Activated CD8-positive, alpha-beta T cell treated with anti-CD3 and anti-CD28 coated beads, Interleukin-2, amount 10 ng/mL, durations not matched to agents 7 days and 5 days (primary cell): ENCODE measurements at regions not wholly inside any gene's neighbourhood (a gene's known extent, or its start where the extent isn't known, plus 50 kb on each side); places are given as distances from the start of the nearest gene placed in this dataset.

Experiments used
- ATAC-seq: fragments of 150-1000 bp; cut with Tn5 transposase; one replicate; pipeline ENCODE4 v1.10.0; 2021; ENCODE audit warnings: moderate library complexity
- CTCF ChIA-PET: fragments of 350-600 bp; sonication (Branson Sonifier 250); formaldehyde crosslinking; loops from one replicate; lab custom pipeline; 2021; ENCODE audit warnings: antibody characterized with exemption; lab: Charles Lee
- POLR2A ChIA-PET: fragments of 350-600 bp; sonication (Branson Sonifier 250); formaldehyde crosslinking; loops from one replicate; lab custom pipeline; 2021; ENCODE audit warnings: antibody characterized with exemption; lab: Charles Lee
- DNase-seq: peaks from one replicate; pipeline ENCODE4 v3.0.0-alpha.2; 2020
- H3K27ac Mint-ChIP-seq: one replicate; pipeline ENCODE4 v1.8.0; 2021; ENCODE audit warnings: mild to moderate bottlenecking, mixed read lengths
- H3K27me3 Mint-ChIP-seq: one replicate; pipeline ENCODE4 v1.8.0; 2021; ENCODE audit warnings: low read depth, mixed read lengths
- H3K36me3 Mint-ChIP-seq: one replicate; pipeline ENCODE4 v1.8.0; 2021; ENCODE audit warnings: low read depth, mixed read lengths
- H3K4me1 Mint-ChIP-seq: one replicate; pipeline ENCODE4 v1.8.0; 2021; ENCODE audit warnings: low read depth, mixed read lengths
- H3K4me3 Mint-ChIP-seq: one replicate; pipeline ENCODE4 v1.8.0; 2021; ENCODE audit warnings: mild to moderate bottlenecking, mixed read lengths
- H3K9me3 Mint-ChIP-seq: one replicate; pipeline ENCODE4 v1.8.0; 2022; ENCODE audit warnings: mixed read lengths; ENCODE audit not compliant: insufficient read depth

DNA sequence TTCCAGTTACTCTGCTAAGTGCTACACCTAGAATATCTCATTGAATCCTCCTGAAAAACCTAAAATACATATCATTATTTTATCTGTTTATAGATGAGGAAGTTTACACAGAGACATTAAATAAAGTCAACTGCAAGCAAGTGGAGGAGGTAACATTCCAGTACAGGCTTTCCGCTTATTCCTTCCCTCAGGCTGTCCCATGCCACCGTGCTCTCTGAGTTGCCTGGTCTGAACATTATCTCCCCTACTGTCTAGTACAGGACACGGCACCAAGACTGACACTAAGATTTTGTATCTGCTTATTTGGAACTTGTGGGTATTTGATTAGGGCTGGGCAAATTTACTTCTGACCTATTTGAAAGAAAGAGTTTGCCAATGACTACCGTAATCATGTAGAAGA, 172.4 kb upstream of the STK32A start:
- ChIA-PET CTCF (no interaction called here), POLR2A (no interaction called here)
- no peaks in the 10 kb centered on the region for H3K27me3 Mint-ChIP-seq
- no peak for DNase-seq
- no peak overlapping the region for H3K4me3 Mint-ChIP-seq
- H3K27ac Mint-ChIP-seq, result no peak overlapping the region
- no peak for ATAC-seq
- H3K36me3 Mint-ChIP-seq, result no peaks in the 10 kb centered on the region
- H3K9me3 Mint-ChIP-seq, result no peaks in the 10 kb centered on the region
- peaks cover 7% of the 10 kb centered on the region for H3K4me1 Mint-ChIP-seq

DNA sequence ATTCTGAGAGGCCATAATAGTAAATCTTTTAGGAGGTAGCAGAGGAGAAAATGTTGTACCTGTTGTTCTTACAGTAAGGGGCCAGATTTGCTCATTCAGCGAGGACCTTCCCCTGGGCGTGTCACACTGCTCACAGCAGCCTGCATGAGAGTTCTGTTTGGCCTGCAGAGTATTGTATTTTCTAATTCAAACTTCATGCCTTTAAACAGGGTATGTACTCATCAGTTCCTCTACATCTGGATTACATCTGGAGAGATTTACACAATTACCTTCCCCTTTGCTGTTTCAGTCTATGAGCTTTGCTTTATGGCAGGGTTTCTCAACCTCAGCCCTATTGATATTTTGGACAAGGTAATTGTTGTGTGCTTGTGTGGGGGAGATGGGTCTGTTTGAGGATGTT, 170.9 kb upstream of the STK32A start:
- Mint-ChIP-seq H3K4me3 (no peak overlapping the region), H3K27me3 (no peaks in the 10 kb centered on the region), H3K4me1 (peaks cover 7% of the 10 kb centered on the region), H3K27ac (no peak overlapping the region), H3K9me3 (no peaks in the 10 kb centered on the region), H3K36me3 (no peaks in the 10 kb centered on the region)
- POLR2A ChIA-PET, result no interaction called here
- CTCF ChIA-PET, result no interaction called here
- no peak for ATAC-seq
- DNase-seq, result no peak

DNA sequence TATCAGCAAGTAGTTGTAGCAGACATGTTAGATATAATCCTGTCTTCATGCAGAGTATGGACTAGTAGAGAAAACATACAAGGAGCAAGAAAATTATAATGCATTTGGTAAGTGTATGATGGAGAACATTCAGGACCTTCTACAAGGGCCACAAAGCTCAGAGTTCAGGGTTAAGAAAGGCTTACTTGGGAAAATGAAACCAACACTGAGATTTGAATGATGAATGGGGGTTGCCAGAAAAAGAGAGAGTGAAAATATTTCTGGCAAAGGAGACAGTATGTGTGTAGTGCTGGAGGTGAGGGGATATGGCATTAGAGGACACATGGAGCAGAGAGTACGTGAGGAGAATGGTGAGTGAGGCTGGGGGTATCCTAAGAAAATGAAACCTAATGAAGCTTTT, 169.8 kb upstream of the STK32A start:
- peaks cover 7% of the 10 kb centered on the region for H3K4me1 Mint-ChIP-seq
- no peak for DNase-seq
- H3K9me3 Mint-ChIP-seq, result no peaks in the 10 kb centered on the region
- H3K27me3 Mint-ChIP-seq, result no peaks in the 10 kb centered on the region
- CTCF ChIA-PET, result interaction anchor here (0.7 kb wide), 1 partner anchor 124 kb away, joined by 3 read pairs; no protein-coding TSS in a partner anchor
- H3K27ac Mint-ChIP-seq, result peak overlapping the region; percentile 33
- no peaks in the 10 kb centered on the region for H3K36me3 Mint-ChIP-seq
- no peak for ATAC-seq
- POLR2A ChIA-PET, result no interaction called here
- peak overlapping the region; percentile 17 for H3K4me3 Mint-ChIP-seq

DNA sequence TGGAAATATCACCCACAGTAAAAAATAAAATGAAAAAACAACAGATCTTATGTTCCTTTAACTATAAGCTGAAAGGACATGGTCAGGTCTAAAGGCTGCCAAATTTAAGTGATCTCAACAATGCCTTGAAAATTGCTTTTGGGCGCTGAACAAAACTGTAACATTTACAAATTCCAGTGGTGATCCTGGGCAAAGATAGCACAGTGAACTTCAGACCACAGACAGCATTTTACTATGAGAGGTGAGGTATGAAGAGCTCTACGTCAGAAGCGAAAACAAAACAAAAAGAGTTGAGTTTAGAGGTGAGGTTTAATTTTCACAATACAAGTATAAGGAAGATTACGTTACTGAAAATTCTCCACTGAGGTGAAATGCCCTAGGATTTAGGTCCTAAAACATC, 165.8 kb upstream of the STK32A start:
- no peaks in the 10 kb centered on the region for H3K36me3 Mint-ChIP-seq
- CTCF ChIA-PET, result no interaction called here
- H3K9me3 Mint-ChIP-seq, result no peaks in the 10 kb centered on the region
- no peak for ATAC-seq
- H3K27me3 Mint-ChIP-seq, result no peaks in the 10 kb centered on the region
- no peak for DNase-seq
- peaks cover 7% of the 10 kb centered on the region for H3K4me1 Mint-ChIP-seq
- H3K27ac Mint-ChIP-seq, result no peak overlapping the region
- POLR2A ChIA-PET, result no interaction called here
- no peak overlapping the region for H3K4me3 Mint-ChIP-seq

DNA sequence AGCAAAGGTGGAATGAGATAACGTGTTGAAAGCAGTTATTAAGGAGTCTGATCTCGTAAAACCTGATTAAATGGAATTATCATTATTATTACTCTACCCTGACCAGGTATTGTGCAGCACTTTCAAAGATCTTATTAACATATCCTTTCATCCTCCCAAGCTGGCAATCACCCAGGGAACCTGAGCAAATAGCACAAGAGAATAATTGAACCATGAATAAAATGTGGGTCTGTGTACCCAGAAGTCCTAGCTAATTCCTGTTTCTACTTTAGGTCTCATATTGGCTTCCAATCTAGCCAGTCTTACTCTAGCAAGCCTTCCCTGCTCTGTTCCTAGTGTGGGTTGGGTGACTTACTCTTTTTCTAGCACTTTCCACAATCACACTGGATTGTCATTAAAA, 162.2 kb upstream of the STK32A start:
- Mint-ChIP-seq H3K9me3 (no peaks in the 10 kb centered on the region), H3K27me3 (no peaks in the 10 kb centered on the region), H3K4me3 (no peak overlapping the region), H3K4me1 (no peaks in the 10 kb centered on the region), H3K36me3 (no peaks in the 10 kb centered on the region), H3K27ac (no peak overlapping the region)
- DNase-seq (no peak), ATAC-seq (no peak)
- POLR2A ChIA-PET, result no interaction called here
- CTCF ChIA-PET, result interaction anchor here (1.5 kb wide), 1 partner anchor 539 kb away, joined by 3 read pairs; no protein-coding TSS in a partner anchor

DNA sequence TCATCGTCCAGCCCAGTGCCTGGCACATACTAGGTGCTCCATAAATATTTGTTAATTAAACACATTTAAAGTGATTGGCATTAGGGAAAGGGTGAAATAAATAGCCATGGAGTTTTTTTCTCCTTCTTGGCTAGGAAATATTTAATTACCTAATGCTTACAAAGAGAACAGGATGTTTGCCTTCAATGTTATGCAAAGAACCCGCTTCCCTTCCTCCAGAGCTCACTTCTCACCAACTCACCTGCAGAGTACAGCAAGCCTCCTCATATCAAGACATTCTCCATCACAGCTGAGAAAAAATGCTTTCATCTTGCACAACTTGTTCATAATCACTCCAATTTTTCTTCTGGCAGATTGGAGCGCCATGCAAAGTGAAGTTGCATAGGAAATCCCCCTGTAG, 161.7 kb upstream of the STK32A start:
- DNase-seq (no peak), ATAC-seq (no peak)
- POLR2A ChIA-PET, result no interaction called here
- no peaks in the 10 kb centered on the region for H3K27me3 Mint-ChIP-seq
- no peaks in the 10 kb centered on the region for H3K4me1 Mint-ChIP-seq
- H3K36me3 Mint-ChIP-seq, result no peaks in the 10 kb centered on the region
- H3K4me3 Mint-ChIP-seq, result no peak overlapping the region
- H3K9me3 Mint-ChIP-seq, result no peaks in the 10 kb centered on the region
- no peak overlapping the region for H3K27ac Mint-ChIP-seq
- CTCF ChIA-PET, result interaction anchor here (1.5 kb wide), 1 partner anchor 539 kb away, joined by 3 read pairs; no protein-coding TSS in a partner anchor

DNA sequence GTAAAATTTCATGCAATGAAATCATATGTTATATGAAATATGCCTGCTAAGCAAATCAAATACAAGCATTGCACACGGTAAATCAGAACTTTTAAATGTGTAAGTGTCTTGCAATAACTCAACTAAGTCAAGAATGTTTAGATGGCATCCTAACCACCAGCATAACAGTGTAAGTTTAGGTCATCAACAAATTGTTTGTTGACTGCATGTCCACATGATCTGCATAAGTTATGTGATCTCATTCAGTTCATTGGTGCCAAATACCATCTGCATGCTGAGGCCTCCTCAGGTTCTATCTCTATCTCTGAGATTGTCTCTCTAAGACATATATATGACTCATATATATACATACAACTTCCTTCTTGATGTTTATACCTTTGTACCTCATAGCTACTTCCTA, 159.6 kb upstream of the STK32A start:
- no peak overlapping the region for H3K27ac Mint-ChIP-seq
- ChIA-PET POLR2A (no interaction called here), CTCF (interaction anchor here (1.6 kb wide), 1 partner anchor 113 kb away, joined by 4 read pairs; no protein-coding TSS in a partner anchor)
- no peak overlapping the region for H3K4me3 Mint-ChIP-seq
- no peaks in the 10 kb centered on the region for H3K4me1 Mint-ChIP-seq
- H3K36me3 Mint-ChIP-seq, result no peaks in the 10 kb centered on the region
- H3K27me3 Mint-ChIP-seq, result no peaks in the 10 kb centered on the region
- H3K9me3 Mint-ChIP-seq, result no peaks in the 10 kb centered on the region
- ATAC-seq (no peak), DNase-seq (no peak)

DNA sequence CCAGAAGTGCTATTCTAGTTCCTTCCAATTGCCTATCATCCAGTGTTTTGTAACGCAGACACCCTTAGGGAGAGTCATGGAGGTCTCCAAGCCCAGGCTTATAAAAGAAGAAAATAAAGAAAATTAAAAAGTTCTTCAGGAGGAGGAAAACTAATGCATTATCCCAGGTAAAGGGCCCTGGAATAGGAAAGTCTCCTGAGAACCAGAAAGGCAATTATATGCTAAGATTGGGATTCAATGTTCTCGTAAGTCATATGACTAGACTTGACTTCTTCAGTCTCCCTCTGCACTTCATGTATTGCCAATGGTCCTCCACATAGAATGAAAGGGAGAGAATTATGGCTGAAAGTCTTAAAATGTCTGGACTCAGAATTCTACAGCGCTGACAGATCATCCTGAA, 154.4 kb upstream of the STK32A start:
- H3K27me3 Mint-ChIP-seq, result no peaks in the 10 kb centered on the region
- H3K9me3 Mint-ChIP-seq, result no peaks in the 10 kb centered on the region
- ChIA-PET CTCF (no interaction called here), POLR2A (no interaction called here)
- ATAC-seq (no peak), DNase-seq (no peak)
- H3K4me3 Mint-ChIP-seq, result no peak overlapping the region
- no peaks in the 10 kb centered on the region for H3K4me1 Mint-ChIP-seq
- no peaks in the 10 kb centered on the region for H3K36me3 Mint-ChIP-seq
- no peak overlapping the region for H3K27ac Mint-ChIP-seq

DNA sequence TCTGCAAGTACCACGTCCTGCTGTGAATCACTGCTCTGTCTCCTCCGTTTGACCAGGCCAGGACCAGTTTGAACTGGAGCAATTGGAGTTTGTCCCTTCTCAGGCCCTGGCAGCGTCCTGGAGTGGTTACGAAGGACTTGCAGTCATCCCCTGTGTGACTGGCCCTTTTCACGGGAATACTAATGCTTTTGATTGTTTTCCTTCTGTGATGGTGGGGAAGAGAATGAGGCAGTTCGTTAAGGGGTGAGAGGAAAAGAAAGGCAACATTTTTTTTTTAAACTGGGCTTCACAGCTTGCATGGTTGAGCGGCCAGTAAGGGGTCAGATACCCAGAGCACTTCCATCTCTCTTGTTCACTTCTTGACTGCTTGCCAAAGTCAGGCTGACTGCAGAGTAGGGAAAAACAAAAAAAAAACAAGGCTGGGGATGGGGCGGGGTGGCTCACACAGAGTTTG, 153.5 kb upstream of the STK32A start:
- no peak for ATAC-seq
- ChIA-PET POLR2A (no interaction called here), CTCF (no interaction called here)
- Mint-ChIP-seq H3K27me3 (no peaks in the 10 kb centered on the region), H3K27ac (no peak overlapping the region), H3K36me3 (no peaks in the 10 kb centered on the region), H3K4me1 (no peaks in the 10 kb centered on the region), H3K9me3 (no peaks in the 10 kb centered on the region), H3K4me3 (no peak overlapping the region)
- no peak for DNase-seq

DNA sequence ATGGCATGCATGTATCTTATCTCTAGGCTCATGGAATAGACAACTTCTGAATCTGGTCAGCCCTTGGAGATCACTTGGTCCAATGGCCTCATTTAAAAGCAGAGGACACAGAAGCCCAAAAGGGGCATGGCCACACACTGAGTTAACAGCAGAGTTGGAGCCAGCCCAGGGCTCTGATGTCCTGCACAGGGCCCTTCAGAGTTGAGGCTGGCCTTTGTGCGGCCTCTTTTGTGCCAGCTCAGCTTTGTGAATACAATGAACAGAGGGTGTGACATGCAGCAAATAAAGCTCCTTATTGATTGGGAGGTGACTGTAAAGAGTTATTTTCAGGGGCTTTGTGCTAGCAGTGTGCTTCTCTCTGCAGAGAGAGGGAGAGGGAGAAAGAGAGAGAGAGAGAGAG, 150.1 kb upstream of the STK32A start:
- DNase-seq (no peak), ATAC-seq (no peak)
- no peak overlapping the region for H3K4me3 Mint-ChIP-seq
- H3K36me3 Mint-ChIP-seq, result no peaks in the 10 kb centered on the region
- ChIA-PET POLR2A (no interaction called here), CTCF (no interaction called here)
- H3K27me3 Mint-ChIP-seq, result no peaks in the 10 kb centered on the region
- H3K4me1 Mint-ChIP-seq, result no peaks in the 10 kb centered on the region
- H3K9me3 Mint-ChIP-seq, result no peaks in the 10 kb centered on the region
- no peak overlapping the region for H3K27ac Mint-ChIP-seq

DNA sequence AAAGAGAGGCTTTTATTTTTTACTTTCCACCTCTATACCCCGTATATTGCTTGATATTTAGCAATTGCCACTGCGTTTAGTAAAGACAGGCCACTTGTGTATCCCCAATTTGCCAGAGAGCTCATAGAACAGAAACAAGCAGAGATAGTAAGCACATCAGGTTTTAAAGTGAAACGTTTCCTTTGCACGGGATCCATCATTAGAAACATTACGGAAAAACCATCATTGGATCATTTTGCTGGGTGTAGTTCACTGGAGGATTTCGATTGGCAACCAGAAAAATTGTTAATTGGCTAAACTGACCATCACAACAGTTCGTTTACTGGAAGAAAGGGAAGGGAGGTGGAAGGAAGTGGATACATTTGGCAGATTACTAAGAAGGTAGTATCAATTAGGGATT, 149.4 kb upstream of the STK32A start:
- CTCF ChIA-PET, result no interaction called here
- POLR2A ChIA-PET, result no interaction called here

DNA sequence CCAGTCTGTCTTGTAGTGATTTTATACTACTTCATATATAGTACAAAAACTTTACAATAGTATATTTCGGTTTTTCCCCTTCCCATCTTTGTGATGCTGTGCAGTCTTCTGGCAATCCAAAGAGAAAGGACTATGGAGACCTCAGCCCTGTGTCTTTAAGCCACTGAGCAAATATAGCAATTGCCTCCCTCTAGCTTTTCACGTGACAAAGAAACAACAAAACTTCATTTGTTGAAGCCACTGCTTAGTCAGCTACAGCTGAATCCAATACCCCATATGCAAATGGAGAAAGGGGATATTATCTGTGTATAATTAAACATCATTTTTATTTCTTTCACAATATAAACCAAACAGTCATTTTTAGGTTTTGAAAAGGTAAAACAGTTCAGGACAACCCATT, 142.8 kb upstream of the STK32A start:
- Mint-ChIP-seq H3K4me3 (no peak overlapping the region), H3K9me3 (no peaks in the 10 kb centered on the region), H3K27me3 (peaks cover 5% of the 10 kb centered on the region), H3K4me1 (no peaks in the 10 kb centered on the region), H3K36me3 (no peaks in the 10 kb centered on the region), H3K27ac (no peak overlapping the region)
- POLR2A ChIA-PET, result no interaction called here
- ATAC-seq, result no peak
- CTCF ChIA-PET, result no interaction called here
- no peak for DNase-seq

More for the DNA sequence above, 149.4 kb upstream of the STK32A start:
- no peaks in the 10 kb centered on the region for H3K36me3 Mint-ChIP-seq
- H3K9me3 Mint-ChIP-seq, result no peaks in the 10 kb centered on the region
- ATAC-seq (no peak), DNase-seq (no peak)
- no peaks in the 10 kb centered on the region for H3K27me3 Mint-ChIP-seq
- no peak overlapping the region for H3K4me3 Mint-ChIP-seq
- no peak overlapping the region for H3K27ac Mint-ChIP-seq
- no peaks in the 10 kb centered on the region for H3K4me1 Mint-ChIP-seq

DNA sequence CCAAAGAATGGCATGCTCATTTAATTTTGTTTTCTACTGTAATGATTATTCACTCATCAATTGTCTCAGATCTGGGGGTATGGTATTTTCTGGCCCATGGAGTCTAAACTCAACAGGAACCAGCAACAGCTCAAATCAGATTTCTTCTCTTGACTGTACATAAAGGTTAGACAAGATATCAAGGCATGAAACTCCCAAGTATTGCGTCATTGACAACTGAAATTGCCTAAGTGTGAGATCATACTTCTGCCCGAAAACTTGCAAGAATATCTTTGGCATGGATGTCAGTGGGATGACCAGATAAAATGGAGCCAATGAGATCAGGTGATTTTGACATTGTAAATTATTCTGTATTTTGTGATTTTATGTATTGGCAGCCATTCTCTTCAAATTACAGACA, 141.7 kb upstream of the STK32A start:
- Mint-ChIP-seq H3K4me1 (no peaks in the 10 kb centered on the region), H3K36me3 (no peaks in the 10 kb centered on the region), H3K4me3 (no peak overlapping the region), H3K9me3 (no peaks in the 10 kb centered on the region), H3K27me3 (peaks cover 5% of the 10 kb centered on the region), H3K27ac (no peak overlapping the region)
- ChIA-PET POLR2A (no interaction called here), CTCF (no interaction called here)
- DNase-seq (no peak), ATAC-seq (no peak)
